Testis (tissue), 2 donors: ENCODE measurements at regions not wholly inside any gene's neighbourhood (a gene's known extent, or its start where the extent isn't known, plus 50 kb on each side); places are given as distances from the start of the nearest gene placed in this dataset.

ENCODE experiments used
- POLR2A ChIP-seq: fragments of 450-650 bp; IDR thresholded peaks from one replicate; pipeline ENCODE4 v1.6.1; 2017; ENCODE audit warnings: antibody characterized with exemption, mild to moderate bottlenecking, moderate library complexity
- TF ChIP-seq, protein P1 (sequence below), 3 experiments: fragments of 450-650 bp in 2 of 3; fragments of 200-600 bp in 1 of 3; sonication (generic) in 1 of 3; IDR thresholded peaks; one replicate each; pipeline ENCODE4 v1.5.1; 2016 to 2019; ENCODE audit warnings: antibody characterized with exemption in 3 of 3, mild to moderate bottlenecking in 2 of 3, moderate library complexity in 1 of 3

- TF ChIP-seq, protein P1, sequence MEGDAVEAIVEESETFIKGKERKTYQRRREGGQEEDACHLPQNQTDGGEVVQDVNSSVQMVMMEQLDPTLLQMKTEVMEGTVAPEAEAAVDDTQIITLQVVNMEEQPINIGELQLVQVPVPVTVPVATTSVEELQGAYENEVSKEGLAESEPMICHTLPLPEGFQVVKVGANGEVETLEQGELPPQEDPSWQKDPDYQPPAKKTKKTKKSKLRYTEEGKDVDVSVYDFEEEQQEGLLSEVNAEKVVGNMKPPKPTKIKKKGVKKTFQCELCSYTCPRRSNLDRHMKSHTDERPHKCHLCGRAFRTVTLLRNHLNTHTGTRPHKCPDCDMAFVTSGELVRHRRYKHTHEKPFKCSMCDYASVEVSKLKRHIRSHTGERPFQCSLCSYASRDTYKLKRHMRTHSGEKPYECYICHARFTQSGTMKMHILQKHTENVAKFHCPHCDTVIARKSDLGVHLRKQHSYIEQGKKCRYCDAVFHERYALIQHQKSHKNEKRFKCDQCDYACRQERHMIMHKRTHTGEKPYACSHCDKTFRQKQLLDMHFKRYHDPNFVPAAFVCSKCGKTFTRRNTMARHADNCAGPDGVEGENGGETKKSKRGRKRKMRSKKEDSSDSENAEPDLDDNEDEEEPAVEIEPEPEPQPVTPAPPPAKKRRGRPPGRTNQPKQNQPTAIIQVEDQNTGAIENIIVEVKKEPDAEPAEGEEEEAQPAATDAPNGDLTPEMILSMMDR (IDR thresholded peaks at IDR 0.05) = no peak
- TF ChIP-seq POLR2A = no peak
Observed at GRCh38 chr19:30249911-30250310, 122.3 kb upstream of the ZNF536 start.
